ENCODE measurements at regions not wholly inside any gene's neighbourhood (a gene's known extent, or its start where the extent isn't known, plus 50 kb on each side); places are given as distances from the start of the nearest gene placed in this dataset.

DNA sequence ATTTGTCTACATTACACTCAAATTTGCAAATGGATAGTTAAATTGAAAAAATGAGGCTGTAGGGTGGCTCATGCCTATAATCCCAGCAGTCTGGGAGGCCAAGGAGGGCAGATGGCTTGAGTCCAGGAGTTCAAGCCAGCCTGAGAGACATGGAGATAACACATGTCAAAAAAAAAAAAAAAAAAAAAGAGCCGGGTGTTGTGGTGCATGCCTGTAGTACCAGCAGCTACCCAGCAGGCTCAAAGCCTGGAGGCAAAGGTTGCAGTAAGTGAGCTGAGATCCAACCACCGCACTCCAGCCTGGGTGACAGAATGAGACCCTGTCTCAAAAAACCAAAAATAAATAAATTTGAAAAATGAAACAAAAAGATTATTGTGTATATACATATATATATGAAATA lies 119.9 kb upstream of the MGAT4C start:
- Histone ChIP-seq H3K36me3 (ENCODE audit: control insufficient read depth, insufficient read depth, low read length) (no peaks in the 10 kb centered on the region), H3K27ac (ENCODE audit: insufficient read depth, low read depth, low read length, poor library complexity, severe bottlenecking) (no peak overlapping the region), H3K4me3 (ENCODE audit: insufficient read depth, low read depth, low read length) (no peak overlapping the region), H3K9me3 (ENCODE audit: control insufficient read depth, low read length) (no peaks in the 10 kb centered on the region), H3K4me1 (ENCODE audit: control insufficient read depth, insufficient read depth, low read length) (no peaks in the 10 kb centered on the region), H3K27me3 (ENCODE audit: control insufficient read depth, insufficient read depth, low read length, poor library complexity, severe bottlenecking) (no peaks in the 10 kb centered on the region)
- 60 to 100% methylated on average over 1 of the region's 2 CpGs for WGBS, 2 experiments

DNA sequence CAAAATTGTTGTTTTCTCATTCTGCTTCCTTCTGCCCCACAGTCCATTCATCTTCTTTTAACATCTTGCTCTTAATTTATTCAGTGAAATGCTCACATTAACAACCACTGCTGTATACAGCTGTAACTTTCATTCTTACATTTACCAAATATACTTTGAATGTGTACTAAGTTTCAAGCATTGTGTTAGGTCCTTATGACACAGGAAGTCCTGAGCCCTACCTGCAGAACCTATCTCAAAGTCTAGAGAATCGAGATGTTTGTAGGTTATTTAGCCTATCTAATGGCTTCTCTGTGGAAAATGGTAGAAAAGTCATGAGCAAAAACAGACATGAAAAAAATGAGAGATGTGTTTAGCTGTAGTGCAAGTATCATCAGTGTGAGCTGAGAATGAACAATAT lies 117.6 kb upstream of the MGAT4C start:
- Histone ChIP-seq H3K27ac (ENCODE audit: insufficient read depth, low read depth, low read length, poor library complexity, severe bottlenecking) (no peak overlapping the region), H3K9me3 (ENCODE audit: control insufficient read depth, low read length) (no peaks in the 10 kb centered on the region), H3K36me3 (ENCODE audit: control insufficient read depth, insufficient read depth, low read length) (no peaks in the 10 kb centered on the region), H3K4me3 (ENCODE audit: insufficient read depth, low read depth, low read length) (no peak overlapping the region), H3K4me1 (ENCODE audit: control insufficient read depth, insufficient read depth, low read length) (no peaks in the 10 kb centered on the region), H3K27me3 (ENCODE audit: control insufficient read depth, insufficient read depth, low read length, poor library complexity, severe bottlenecking) (no peaks in the 10 kb centered on the region)
- 89 to 100% methylated on average over 1 of the region's 1 CpG for WGBS, 2 experiments

DNA sequence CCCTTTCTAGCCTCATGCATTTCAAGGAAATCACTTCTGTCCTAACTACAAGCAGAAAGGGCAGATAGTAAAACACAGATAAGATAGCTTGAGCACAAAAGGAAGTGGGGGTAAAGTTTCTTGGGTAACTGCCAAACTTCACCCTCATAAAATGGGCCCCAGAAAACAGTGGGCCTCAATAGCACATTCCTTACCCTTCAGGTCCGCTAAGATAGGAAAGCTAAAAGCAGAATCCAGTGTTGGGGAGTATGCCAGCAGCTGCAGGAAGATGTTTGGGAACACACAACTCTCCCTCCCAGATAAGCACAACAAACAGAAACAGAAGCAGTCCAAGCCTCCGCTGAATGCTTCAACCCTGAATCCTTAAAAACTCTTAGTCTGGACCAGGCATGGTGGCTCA lies 110.9 kb upstream of the MGAT4C start:
- Histone ChIP-seq H3K36me3 (ENCODE audit: control insufficient read depth, insufficient read depth, low read length) (no peaks in the 10 kb centered on the region), H3K27ac (ENCODE audit: insufficient read depth, low read depth, low read length, poor library complexity, severe bottlenecking) (no peak overlapping the region), H3K4me3 (ENCODE audit: insufficient read depth, low read depth, low read length) (no peak overlapping the region), H3K4me1 (ENCODE audit: control insufficient read depth, insufficient read depth, low read length) (no peaks in the 10 kb centered on the region), H3K9me3 (ENCODE audit: control insufficient read depth, low read length) (no peaks in the 10 kb centered on the region), H3K27me3 (ENCODE audit: control insufficient read depth, insufficient read depth, low read length, poor library complexity, severe bottlenecking) (no peaks in the 10 kb centered on the region)
- 89 to 96% methylated on average over 2 of the region's 2 CpGs for WGBS, 2 experiments

DNA sequence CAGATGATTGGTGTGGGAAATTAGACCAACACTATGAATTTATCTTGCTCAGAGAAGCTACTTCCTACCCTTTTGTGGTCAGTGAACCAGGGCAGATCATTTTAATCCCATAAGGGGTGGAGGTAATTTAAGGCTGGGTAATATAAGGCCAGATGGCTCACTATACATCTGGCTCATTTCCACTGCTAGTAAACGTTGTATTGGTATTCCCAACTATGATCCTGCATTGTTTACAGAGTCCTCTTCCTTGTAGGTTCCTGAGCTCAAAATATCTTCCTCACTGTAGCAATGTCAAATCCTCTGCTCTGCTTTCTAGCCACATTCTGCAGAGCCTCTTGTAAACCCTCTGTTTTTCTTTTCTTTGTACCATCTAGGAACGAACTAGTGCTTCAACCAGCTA lies 93.0 kb upstream of the MGAT4C start:
- WGBS, 2 experiments = 75 to 77% methylated on average over 2 of the region's 2 CpGs
- Histone ChIP-seq H3K9me3 (ENCODE audit: control insufficient read depth, low read length) (no peaks in the 10 kb centered on the region), H3K27ac (ENCODE audit: insufficient read depth, low read depth, low read length, poor library complexity, severe bottlenecking) (no peak overlapping the region)

DNA sequence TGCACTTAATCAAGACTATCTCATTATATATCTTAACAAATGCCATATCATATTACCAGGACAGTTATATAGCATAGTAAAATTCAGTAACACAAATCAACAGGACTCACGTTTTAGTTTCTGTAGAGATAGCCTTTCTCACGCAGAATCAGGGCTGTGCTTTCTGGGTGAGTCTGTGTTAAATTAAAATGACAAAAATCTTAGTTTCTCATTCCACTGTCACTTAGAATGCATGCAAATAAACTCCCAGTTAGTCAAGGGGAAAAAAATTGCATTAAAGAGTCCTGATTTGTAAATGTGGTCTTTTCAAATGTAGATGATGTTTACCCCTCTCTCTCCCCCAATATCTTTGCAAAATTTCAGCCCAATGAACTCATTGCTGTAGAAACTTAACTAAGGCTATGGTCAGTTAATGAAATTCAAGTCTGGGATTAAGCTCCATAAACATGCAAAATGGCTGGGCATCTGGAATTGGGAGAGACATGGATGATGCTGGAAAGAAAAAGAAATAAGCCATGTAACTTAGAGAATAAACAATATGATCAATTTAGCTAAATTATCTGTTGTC lies 77.8 kb upstream of the MGAT4C start:
- Histone ChIP-seq H3K9me3 (ENCODE audit: control insufficient read depth, low read length) (no peaks in the 10 kb centered on the region), H3K4me3 (ENCODE audit: insufficient read depth, low read depth, low read length) (no peak overlapping the region), H3K4me1 (ENCODE audit: control insufficient read depth, insufficient read depth, low read length) (no peaks in the 10 kb centered on the region), H3K27me3 (ENCODE audit: control insufficient read depth, insufficient read depth, low read length, poor library complexity, severe bottlenecking) (no peaks in the 10 kb centered on the region), H3K36me3 (ENCODE audit: control insufficient read depth, insufficient read depth, low read length) (no peaks in the 10 kb centered on the region), H3K27ac (ENCODE audit: insufficient read depth, low read depth, low read length, poor library complexity, severe bottlenecking) (no peak overlapping the region)
- WGBS, 2 experiments = 23% methylated on average over 2 of the region's 2 CpGs; no CpG with 5 or more reads in 1 of the 2 experiments

More for the DNA sequence above, 93.0 kb upstream of the MGAT4C start:
- Histone ChIP-seq H3K4me1 (ENCODE audit: control insufficient read depth, insufficient read depth, low read length) (no peaks in the 10 kb centered on the region), H3K27me3 (ENCODE audit: control insufficient read depth, insufficient read depth, low read length, poor library complexity, severe bottlenecking) (no peaks in the 10 kb centered on the region), H3K36me3 (ENCODE audit: control insufficient read depth, insufficient read depth, low read length) (no peaks in the 10 kb centered on the region), H3K4me3 (ENCODE audit: insufficient read depth, low read depth, low read length) (no peak overlapping the region)

DNA sequence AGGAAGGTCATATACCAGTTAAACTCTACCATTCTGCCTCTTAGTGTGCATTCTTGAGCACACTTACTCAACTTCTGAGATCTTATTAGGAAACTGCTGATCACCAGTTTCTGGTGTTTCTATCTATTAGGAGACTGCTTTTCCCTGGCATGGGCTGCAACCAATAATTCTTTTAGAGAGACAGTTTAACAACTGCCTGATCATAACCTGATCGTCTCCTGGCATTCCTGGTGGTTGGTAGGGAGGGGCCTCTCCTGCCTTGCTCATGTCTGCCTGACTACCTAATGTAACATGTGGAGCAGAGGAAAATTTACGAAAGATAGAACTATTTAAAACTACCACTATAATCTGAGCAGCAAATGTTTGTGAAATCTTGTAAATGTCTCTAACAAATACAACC lies 75.3 kb upstream of the MGAT4C start:
- no peaks in the 10 kb centered on the region for H3K4me1 ChIP-seq (ENCODE audit: control insufficient read depth, insufficient read depth, low read length)
- no peak overlapping the region for H3K4me3 ChIP-seq (ENCODE audit: insufficient read depth, low read depth, low read length)
- 73% methylated on average over 1 of the region's 2 CpGs; no CpG with 5 or more reads in 1 of the 2 experiments for WGBS, 2 experiments
- H3K27me3 ChIP-seq (ENCODE audit: control insufficient read depth, insufficient read depth, low read length, poor library complexity, severe bottlenecking) = no peaks in the 10 kb centered on the region
- no peak overlapping the region for H3K27ac ChIP-seq (ENCODE audit: insufficient read depth, low read depth, low read length, poor library complexity, severe bottlenecking)
- no peaks in the 10 kb centered on the region for H3K36me3 ChIP-seq (ENCODE audit: control insufficient read depth, insufficient read depth, low read length)
- H3K9me3 ChIP-seq (ENCODE audit: control insufficient read depth, low read length) = no peaks in the 10 kb centered on the region

DNA sequence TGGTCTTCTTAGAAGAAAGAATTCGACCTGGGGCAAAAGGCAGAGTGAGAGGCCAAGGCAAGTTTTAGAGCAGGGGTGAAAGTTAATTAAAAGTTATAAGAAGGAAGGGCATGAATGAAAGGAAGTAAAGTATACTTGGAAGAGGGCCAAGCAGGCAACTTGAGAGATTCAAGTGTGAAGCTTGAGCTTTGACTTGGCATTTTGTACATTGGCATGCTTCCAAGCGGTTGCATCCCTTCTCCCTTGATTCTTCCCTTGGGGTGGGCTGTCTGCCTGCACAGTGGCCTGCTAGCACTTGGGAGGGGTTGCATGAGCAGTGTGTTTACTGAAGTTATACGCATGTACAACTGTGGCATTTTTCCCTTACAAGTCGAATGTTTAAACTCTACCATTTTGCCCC lies 74.8 kb upstream of the MGAT4C start:
- no peak overlapping the region for H3K4me3 ChIP-seq (ENCODE audit: insufficient read depth, low read depth, low read length)
- no peak overlapping the region for H3K27ac ChIP-seq (ENCODE audit: insufficient read depth, low read depth, low read length, poor library complexity, severe bottlenecking)
- no peaks in the 10 kb centered on the region for H3K27me3 ChIP-seq (ENCODE audit: control insufficient read depth, insufficient read depth, low read length, poor library complexity, severe bottlenecking)
- WGBS, 2 experiments = 89 to 91% methylated on average over 4 of the region's 4 CpGs
- no peaks in the 10 kb centered on the region for H3K36me3 ChIP-seq (ENCODE audit: control insufficient read depth, insufficient read depth, low read length)
- H3K9me3 ChIP-seq (ENCODE audit: control insufficient read depth, low read length) = no peaks in the 10 kb centered on the region
- no peaks in the 10 kb centered on the region for H3K4me1 ChIP-seq (ENCODE audit: control insufficient read depth, insufficient read depth, low read length)

DNA sequence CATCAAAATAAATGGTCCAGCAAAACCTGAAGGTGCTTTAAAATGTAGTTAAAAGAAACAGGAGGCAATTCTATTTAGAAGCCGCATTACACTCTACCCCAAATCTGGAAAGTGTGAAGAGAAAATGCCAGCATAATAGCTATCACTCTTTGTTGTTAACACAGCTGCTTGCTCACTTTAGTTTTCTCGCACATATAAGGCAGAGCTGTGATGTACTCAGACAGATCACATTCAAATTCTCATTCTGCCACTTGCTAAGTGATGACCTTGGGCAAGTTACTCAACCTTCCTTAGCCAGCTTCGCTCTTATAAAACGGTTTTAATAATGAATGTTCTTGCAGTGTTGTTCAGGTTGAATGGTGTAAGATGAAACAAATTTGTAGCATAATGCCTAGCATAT lies 56.0 kb upstream of the MGAT4C start:
- 85 to 93% methylated on average over 3 to 4 of the region's 4 CpGs for WGBS, 2 experiments

More for the DNA sequence above, 56.0 kb upstream of the MGAT4C start:
- H3K4me3 ChIP-seq (ENCODE audit: insufficient read depth, low read depth, low read length) = no peak overlapping the region
- H3K36me3 ChIP-seq (ENCODE audit: control insufficient read depth, insufficient read depth, low read length) = no peaks in the 10 kb centered on the region
- no peak overlapping the region for H3K27ac ChIP-seq (ENCODE audit: insufficient read depth, low read depth, low read length, poor library complexity, severe bottlenecking)
- H3K9me3 ChIP-seq (ENCODE audit: control insufficient read depth, low read length) = no peaks in the 10 kb centered on the region
- no peaks in the 10 kb centered on the region for H3K27me3 ChIP-seq (ENCODE audit: control insufficient read depth, insufficient read depth, low read length, poor library complexity, severe bottlenecking)
- H3K4me1 ChIP-seq (ENCODE audit: control insufficient read depth, insufficient read depth, low read length) = no peaks in the 10 kb centered on the region

Data from ectodermal cell (in vitro differentiated cells).